ENCODE measurements at regions not wholly inside any gene's neighbourhood (a gene's known extent, or its start where the extent isn't known, plus 50 kb on each side); places are given as distances from the start of the nearest gene placed in this dataset.

DNA sequence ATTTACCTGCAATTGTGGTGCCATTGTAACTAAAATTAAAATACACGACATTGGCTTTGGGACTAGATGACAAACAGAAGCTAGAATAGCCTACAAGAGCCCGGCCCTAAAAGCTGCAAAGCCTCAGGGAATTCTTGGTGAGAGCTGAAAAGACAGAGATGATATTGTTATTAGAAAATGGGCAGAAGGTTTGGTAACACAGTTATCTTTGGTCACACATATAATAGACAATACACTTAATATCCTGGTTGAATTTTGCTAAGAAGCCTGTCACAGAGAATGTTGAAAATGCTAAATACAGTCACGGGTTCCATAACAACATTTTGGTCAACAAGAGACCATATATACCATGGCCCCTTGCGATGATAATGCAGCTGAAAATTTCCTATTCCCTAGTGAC lies 157.3 kb upstream of the CDH19 start:
- DNase-seq (no peak), ATAC-seq (no peak)
- Histone ChIP-seq H3K4me3 (no peak overlapping the region), H3K27me3 (no peaks in the 10 kb centered on the region), H3K9me3 (no peaks in the 10 kb centered on the region), H3K4me1 (no peaks in the 10 kb centered on the region), H3K27ac (no peak overlapping the region), H3K36me3 (no peaks in the 10 kb centered on the region)
- in situ Hi-C loops (cut with MboI; ENCODE audit: low sequenced_read_pairs in 4 of 4), result no loop called here
- intact Hi-C loops (cut with DNase I; ENCODE audit: low total_unique reads), result no loop called here
- TF ChIP-seq, protein P1, sequence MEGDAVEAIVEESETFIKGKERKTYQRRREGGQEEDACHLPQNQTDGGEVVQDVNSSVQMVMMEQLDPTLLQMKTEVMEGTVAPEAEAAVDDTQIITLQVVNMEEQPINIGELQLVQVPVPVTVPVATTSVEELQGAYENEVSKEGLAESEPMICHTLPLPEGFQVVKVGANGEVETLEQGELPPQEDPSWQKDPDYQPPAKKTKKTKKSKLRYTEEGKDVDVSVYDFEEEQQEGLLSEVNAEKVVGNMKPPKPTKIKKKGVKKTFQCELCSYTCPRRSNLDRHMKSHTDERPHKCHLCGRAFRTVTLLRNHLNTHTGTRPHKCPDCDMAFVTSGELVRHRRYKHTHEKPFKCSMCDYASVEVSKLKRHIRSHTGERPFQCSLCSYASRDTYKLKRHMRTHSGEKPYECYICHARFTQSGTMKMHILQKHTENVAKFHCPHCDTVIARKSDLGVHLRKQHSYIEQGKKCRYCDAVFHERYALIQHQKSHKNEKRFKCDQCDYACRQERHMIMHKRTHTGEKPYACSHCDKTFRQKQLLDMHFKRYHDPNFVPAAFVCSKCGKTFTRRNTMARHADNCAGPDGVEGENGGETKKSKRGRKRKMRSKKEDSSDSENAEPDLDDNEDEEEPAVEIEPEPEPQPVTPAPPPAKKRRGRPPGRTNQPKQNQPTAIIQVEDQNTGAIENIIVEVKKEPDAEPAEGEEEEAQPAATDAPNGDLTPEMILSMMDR (IDR thresholded peaks at IDR 0.05 in 4 of 5, conservative IDR thresholded peaks at IDR 0.05 in 1 of 5), result no peak
- no peak for TF ChIP-seq POLR2A (IDR thresholded peaks at IDR 0.05)

DNA sequence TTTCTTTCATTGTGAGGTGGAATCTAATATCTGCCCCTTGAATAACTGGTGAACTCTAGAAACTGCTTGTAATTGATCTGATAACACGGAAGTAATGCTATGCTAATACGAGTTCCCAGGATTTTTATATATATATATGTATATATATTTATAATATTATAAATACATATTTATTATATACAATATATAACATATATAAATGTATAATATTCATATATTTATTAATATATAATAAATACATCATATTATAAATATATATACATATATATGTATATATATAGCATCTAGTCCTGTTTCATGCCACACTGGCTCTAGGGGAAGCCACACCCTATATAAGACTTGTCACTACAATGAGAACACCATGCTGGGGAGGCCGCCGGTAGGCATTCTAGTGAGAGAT lies 156.7 kb upstream of the CDH19 start:
- DNase-seq (no peak), ATAC-seq (no peak)
- in situ Hi-C loops (cut with MboI; ENCODE audit: low sequenced_read_pairs in 4 of 4), result no loop called here
- H3K4me3 ChIP-seq, result no peak overlapping the region
- no peak overlapping the region for H3K27ac ChIP-seq
- H3K27me3 ChIP-seq, result no peaks in the 10 kb centered on the region
- intact Hi-C loops (cut with DNase I; ENCODE audit: low total_unique reads), result no loop called here
- no peaks in the 10 kb centered on the region for H3K9me3 ChIP-seq
- H3K4me1 ChIP-seq, result no peaks in the 10 kb centered on the region
- H3K36me3 ChIP-seq, result no peaks in the 10 kb centered on the region
- TF ChIP-seq POLR2A (IDR thresholded peaks at IDR 0.05), result no peak
- TF ChIP-seq, protein P1 (IDR thresholded peaks at IDR 0.05 in 4 of 5, conservative IDR thresholded peaks at IDR 0.05 in 1 of 5), result no peak

DNA sequence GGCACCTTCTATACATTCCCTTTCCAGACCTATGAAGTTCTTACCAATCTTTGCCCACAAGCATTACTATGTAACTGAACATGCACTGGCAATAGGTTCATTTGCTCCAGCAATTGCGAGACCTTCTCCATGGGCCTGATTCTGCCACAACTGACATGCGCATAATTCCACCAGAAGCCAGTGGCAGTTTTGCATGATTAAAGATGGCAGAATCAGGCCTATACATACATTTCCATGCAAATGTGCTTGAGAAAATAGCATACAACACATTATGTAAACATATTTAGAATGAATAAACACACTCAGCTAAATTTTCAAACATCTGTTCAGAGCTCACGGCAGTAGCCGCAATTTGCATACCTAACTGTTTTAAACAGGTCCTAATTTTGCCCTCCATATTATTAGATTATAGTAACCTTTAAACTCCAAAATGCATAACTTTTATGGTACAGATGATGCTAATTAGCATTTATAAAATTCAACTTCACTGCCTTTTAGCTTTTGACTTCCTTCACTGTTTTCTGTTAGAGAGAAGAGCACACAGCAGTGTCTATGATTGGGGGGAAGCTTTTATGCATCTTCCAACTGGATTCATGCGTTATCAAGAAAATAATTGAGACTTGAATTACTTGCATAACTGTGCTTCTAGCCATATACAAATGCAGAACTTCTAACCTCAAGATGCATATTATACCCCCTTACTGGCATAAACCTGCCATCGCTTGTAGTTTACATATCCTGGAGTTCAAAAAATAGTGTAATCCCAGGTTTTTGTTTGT lies 155.3 kb upstream of the CDH19 start:
- no peaks in the 10 kb centered on the region for H3K36me3 ChIP-seq
- DNase-seq, result no peak
- H3K4me3 ChIP-seq, result no peak overlapping the region
- ATAC-seq, result no peak
- H3K4me1 ChIP-seq, result no peaks in the 10 kb centered on the region
- intact Hi-C loops (cut with DNase I; ENCODE audit: low total_unique reads), result no loop called here
- TF ChIP-seq, protein P1 (IDR thresholded peaks at IDR 0.05 in 4 of 5, conservative IDR thresholded peaks at IDR 0.05 in 1 of 5), result no peak
- no peak for TF ChIP-seq POLR2A (IDR thresholded peaks at IDR 0.05)
- H3K27ac ChIP-seq, result no peak overlapping the region
- no peaks in the 10 kb centered on the region for H3K27me3 ChIP-seq
- H3K9me3 ChIP-seq, result no peaks in the 10 kb centered on the region
- in situ Hi-C loops (cut with MboI; ENCODE audit: low sequenced_read_pairs in 4 of 4), result no loop called here

DNA sequence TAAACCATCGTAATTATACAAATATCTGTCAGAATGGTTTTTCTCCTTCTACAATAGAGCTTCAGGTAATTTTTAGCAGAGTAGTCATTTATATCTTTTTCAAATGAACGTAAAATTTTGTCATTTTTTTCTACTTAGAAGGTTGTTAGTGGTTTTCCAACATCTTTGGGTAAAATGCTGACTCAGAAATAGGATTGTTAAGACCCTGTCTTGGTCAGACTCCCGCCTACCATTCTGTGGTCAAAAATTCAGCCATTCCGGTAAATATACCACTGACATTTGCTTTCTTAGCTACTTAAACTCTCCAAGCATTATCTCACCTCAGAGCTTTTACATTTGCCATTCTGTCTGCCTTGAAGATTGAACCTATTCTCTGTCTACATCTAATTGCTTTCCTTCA lies 154.1 kb upstream of the CDH19 start:
- Histone ChIP-seq H3K4me3 (no peak overlapping the region), H3K36me3 (no peaks in the 10 kb centered on the region), H3K27ac (no peak overlapping the region), H3K4me1 (no peaks in the 10 kb centered on the region), H3K9me3 (no peaks in the 10 kb centered on the region), H3K27me3 (no peaks in the 10 kb centered on the region)
- DNase-seq (no peak), ATAC-seq (no peak)
- TF ChIP-seq, protein P1 (IDR thresholded peaks at IDR 0.05 in 4 of 5, conservative IDR thresholded peaks at IDR 0.05 in 1 of 5), result no peak
- TF ChIP-seq POLR2A (IDR thresholded peaks at IDR 0.05), result no peak
- in situ Hi-C loops (cut with MboI; ENCODE audit: low sequenced_read_pairs in 4 of 4), result no loop called here
- intact Hi-C loops (cut with DNase I; ENCODE audit: low total_unique reads), result no loop called here

DNA sequence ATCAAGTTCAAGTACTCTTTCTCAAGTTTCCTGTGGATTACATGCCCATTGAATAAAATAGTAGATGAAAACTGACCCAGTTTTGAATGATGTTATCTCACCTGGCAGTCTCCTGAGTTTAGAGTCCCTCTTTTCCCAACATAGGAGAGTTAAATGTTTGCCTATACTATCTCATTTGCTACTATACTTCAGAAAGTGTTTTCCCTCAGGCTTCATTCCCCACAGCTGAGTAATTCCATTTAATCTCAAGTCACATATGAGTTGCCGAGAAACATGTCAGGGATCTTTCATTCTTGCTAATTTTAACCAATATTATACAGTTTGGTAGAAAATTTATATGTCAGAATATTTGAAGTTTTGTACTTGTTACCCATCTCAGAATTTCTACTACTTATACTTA lies 150.4 kb upstream of the CDH19 start:
- TF ChIP-seq POLR2A (IDR thresholded peaks at IDR 0.05), result no peak
- TF ChIP-seq, protein P1 (IDR thresholded peaks at IDR 0.05 in 4 of 5, conservative IDR thresholded peaks at IDR 0.05 in 1 of 5), result no peak
- Histone ChIP-seq H3K36me3 (no peaks in the 10 kb centered on the region), H3K4me3 (no peak overlapping the region), H3K27ac (no peak overlapping the region), H3K27me3 (no peaks in the 10 kb centered on the region), H3K4me1 (no peaks in the 10 kb centered on the region), H3K9me3 (no peaks in the 10 kb centered on the region)
- in situ Hi-C loops (cut with MboI; ENCODE audit: low sequenced_read_pairs in 4 of 4) (no loop called here), intact Hi-C loops (cut with DNase I; ENCODE audit: low total_unique reads) (no loop called here)
- DNase-seq (no peak), ATAC-seq (no peak)

All from gastrocnemius medialis (tissue), 4 donors.